ENCODE measurements at regions not wholly inside any gene's neighbourhood (a gene's known extent, or its start where the extent isn't known, plus 50 kb on each side); places are given as distances from the start of the nearest gene placed in this dataset.

DNA sequence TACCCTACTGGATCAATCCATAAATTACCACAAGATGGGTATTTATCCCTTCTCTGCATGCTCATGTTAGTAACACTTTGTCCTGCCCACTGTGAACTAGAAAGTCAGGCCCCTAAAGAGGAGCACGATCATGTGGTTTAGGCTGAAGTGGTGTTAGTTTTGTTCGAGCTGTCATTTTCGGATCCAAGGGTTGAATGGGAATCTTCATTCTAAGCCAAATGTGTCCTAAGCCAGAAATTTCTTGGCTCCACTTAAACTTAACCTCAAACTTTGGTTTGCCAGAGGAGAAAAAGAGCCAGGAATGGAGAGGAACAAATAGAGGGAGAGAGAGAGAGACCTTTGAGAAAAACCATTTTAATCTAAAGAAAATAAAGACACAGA lies 837.7 kb upstream of the ZNF608 start:
- H3K4me3 ChIP-seq: no peak overlapping the region
- H3K27me3 ChIP-seq: no peaks in the 10 kb centered on the region
- DNase-seq (ENCODE audit: extremely low spot score): no peak
- WGBS: 23% methylated on average over 3 of the region's 3 CpGs
- no peaks in the 10 kb centered on the region for H3K9me3 ChIP-seq
- TF ChIP-seq POLR2AphosphoS5 (IDR thresholded peaks at IDR 0.05) (peak; percentile 30 to 48), POLR2A (IDR thresholded peaks at IDR 0.05; ENCODE audit: low read depth) (no peak), EP300 (IDR thresholded peaks at IDR 0.05) (no peak)
- TF ChIP-seq, protein P1, sequence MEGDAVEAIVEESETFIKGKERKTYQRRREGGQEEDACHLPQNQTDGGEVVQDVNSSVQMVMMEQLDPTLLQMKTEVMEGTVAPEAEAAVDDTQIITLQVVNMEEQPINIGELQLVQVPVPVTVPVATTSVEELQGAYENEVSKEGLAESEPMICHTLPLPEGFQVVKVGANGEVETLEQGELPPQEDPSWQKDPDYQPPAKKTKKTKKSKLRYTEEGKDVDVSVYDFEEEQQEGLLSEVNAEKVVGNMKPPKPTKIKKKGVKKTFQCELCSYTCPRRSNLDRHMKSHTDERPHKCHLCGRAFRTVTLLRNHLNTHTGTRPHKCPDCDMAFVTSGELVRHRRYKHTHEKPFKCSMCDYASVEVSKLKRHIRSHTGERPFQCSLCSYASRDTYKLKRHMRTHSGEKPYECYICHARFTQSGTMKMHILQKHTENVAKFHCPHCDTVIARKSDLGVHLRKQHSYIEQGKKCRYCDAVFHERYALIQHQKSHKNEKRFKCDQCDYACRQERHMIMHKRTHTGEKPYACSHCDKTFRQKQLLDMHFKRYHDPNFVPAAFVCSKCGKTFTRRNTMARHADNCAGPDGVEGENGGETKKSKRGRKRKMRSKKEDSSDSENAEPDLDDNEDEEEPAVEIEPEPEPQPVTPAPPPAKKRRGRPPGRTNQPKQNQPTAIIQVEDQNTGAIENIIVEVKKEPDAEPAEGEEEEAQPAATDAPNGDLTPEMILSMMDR (IDR thresholded peaks at IDR 0.05): no peak
- intact Hi-C loops (cut with DNase I): loop anchor here (10.0 kb wide), 1 partner anchor 99 kb away; no protein-coding TSS in a partner anchor
- peaks cover 12 to 45% (median 39%) of the 10 kb centered on the region in 4 donors for H3K4me1 ChIP-seq
- H3K36me3 ChIP-seq: no peaks in the 10 kb centered on the region
- H3K27ac ChIP-seq (replicated peaks in 1 of 4): peak overlapping the region; percentile 58 to 71 (median 61)

DNA sequence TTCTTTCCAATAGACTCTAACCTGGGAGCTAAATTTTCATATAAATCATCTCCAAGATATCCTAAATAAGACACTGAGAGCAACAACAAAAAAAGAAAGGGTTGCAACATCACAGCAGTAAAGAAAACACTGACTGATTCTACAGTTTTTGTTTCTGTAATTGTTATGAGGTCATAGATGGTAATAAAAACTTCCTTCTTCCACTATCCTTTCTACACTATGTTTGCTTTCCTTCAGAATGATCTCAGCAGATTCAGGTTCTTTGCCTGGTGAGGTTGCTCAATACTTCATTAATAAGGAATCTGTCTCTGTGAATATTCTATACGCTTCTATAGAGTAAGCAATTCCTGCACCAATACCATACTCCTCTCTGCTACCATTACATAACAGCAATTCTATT lies 835.6 kb upstream of the GRAMD2B start:
- WGBS: 85% methylated on average over 1 of the region's 1 CpG
- Histone ChIP-seq H3K27me3 (no peaks in the 10 kb centered on the region), H3K36me3 (no peaks in the 10 kb centered on the region), H3K9me3 (no peaks in the 10 kb centered on the region), H3K4me3 (no peak overlapping the region), H3K4me1 (peaks cover 12 to 27% (median 23%) of the 10 kb centered on the region in 4 donors), H3K27ac (replicated peaks in 1 of 4) (no peak overlapping the region)
- DNase-seq (ENCODE audit: extremely low spot score): no peak
- intact Hi-C loops (cut with DNase I): loop anchor here (10.0 kb wide), 1 partner anchor 103 kb away; no protein-coding TSS in a partner anchor
- no peak for TF ChIP-seq EP300 (IDR thresholded peaks at IDR 0.05)
- no peak for TF ChIP-seq POLR2A (IDR thresholded peaks at IDR 0.05; ENCODE audit: low read depth)
- TF ChIP-seq, protein P1 (IDR thresholded peaks at IDR 0.05): no peak
- no peak for TF ChIP-seq POLR2AphosphoS5 (IDR thresholded peaks at IDR 0.05)

DNA sequence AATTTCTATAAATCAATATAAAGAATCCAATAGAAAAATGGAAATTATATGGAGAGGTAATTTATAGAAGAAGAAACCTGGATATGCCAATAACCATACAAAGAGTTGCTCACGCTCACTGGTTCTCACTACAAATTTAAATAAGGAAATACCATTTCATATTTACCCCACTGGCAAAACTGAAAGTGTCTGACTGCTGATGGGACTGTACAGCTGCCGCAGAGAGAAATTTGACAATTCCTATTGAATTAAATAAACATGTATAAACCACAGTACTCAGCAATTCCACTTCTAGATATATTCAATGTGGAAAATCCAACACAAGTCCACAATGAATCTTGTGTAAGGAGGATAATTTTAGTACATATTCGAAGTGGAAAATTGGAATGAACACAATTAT lies 830.4 kb upstream of the GRAMD2B start:
- TF ChIP-seq, protein P1 (IDR thresholded peaks at IDR 0.05): no peak
- TF ChIP-seq POLR2AphosphoS5 (IDR thresholded peaks at IDR 0.05) (no peak), POLR2A (IDR thresholded peaks at IDR 0.05; ENCODE audit: low read depth) (no peak), EP300 (IDR thresholded peaks at IDR 0.05) (no peak)
- H3K36me3 ChIP-seq: no peaks in the 10 kb centered on the region
- no peak overlapping the region for H3K4me3 ChIP-seq
- H3K9me3 ChIP-seq: no peaks in the 10 kb centered on the region
- 57% methylated on average over 3 of the region's 3 CpGs for WGBS
- H3K27me3 ChIP-seq: no peaks in the 10 kb centered on the region
- H3K27ac ChIP-seq (replicated peaks in 1 of 4): no peak overlapping the region
- DNase-seq (ENCODE audit: extremely low spot score): no peak
- intact Hi-C loops (cut with DNase I): no loop called here
- H3K4me1 ChIP-seq: peaks cover 0 to 5% (median 0%) of the 10 kb centered on the region in 4 donors

DNA sequence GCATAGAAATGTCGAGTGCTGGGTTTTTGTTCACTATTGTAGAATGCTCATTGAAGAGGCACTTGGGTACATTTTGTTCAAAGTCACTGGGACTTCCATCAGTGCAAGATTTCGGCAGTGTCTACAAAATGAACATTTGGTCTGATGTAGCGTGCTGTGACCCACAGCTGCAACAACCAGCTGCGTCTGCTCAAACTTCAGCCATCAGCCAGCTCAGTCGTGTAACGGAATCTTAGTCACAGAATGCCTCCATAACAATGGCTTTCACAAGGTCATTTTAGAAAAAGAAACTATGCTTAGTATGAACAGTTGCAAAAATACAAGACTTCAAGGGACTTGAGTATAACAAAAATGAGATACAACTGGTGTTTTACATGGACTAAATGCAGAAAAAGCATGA lies 828.1 kb upstream of the GRAMD2B start:
- no peaks in the 10 kb centered on the region for H3K9me3 ChIP-seq
- H3K27ac ChIP-seq (replicated peaks in 1 of 4): no peak overlapping the region
- H3K27me3 ChIP-seq: no peaks in the 10 kb centered on the region
- 46% methylated on average over 6 of the region's 6 CpGs for WGBS
- TF ChIP-seq POLR2AphosphoS5 (IDR thresholded peaks at IDR 0.05): peak; percentile 61 to 76
- TF ChIP-seq, protein P1 (IDR thresholded peaks at IDR 0.05): no peak
- TF ChIP-seq EP300 (IDR thresholded peaks at IDR 0.05): no peak
- no peak overlapping the region for H3K4me3 ChIP-seq
- intact Hi-C loops (cut with DNase I): no loop called here
- DNase-seq (ENCODE audit: extremely low spot score): no peak
- no peaks in the 10 kb centered on the region for H3K36me3 ChIP-seq
- peaks cover 0 to 5% (median 0%) of the 10 kb centered on the region in 4 donors for H3K4me1 ChIP-seq

DNA sequence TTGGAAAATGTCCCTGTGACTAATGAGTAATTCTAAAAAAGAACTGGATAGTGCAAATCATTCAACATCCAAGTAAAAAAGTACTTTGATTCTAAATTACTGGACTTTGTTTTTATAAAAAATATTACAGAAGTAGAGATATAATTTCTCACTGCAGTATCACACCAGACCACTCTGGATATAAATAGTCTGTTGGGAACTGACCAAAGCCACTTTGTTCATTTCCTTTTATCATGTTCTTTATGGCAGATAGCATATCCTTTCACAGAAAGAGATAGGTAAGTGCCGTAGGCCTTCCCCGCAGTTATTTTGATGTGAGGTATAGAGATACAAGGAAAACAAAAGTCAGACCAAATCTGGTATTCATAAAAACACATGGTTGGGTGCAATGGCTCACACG lies 827.4 kb upstream of the GRAMD2B start:
- no peaks in the 10 kb centered on the region for H3K27me3 ChIP-seq
- intact Hi-C loops (cut with DNase I): no loop called here
- no peak overlapping the region for H3K4me3 ChIP-seq
- H3K4me1 ChIP-seq: peaks cover 0 to 5% (median 0%) of the 10 kb centered on the region in 4 donors
- H3K27ac ChIP-seq (replicated peaks in 1 of 4): no peak overlapping the region
- no peak for DNase-seq (ENCODE audit: extremely low spot score)
- no peaks in the 10 kb centered on the region for H3K9me3 ChIP-seq
- TF ChIP-seq EP300 (IDR thresholded peaks at IDR 0.05) (no peak), POLR2A (IDR thresholded peaks at IDR 0.05; ENCODE audit: low read depth) (no peak), POLR2AphosphoS5 (IDR thresholded peaks at IDR 0.05) (no peak)
- TF ChIP-seq, protein P1 (IDR thresholded peaks at IDR 0.05): no peak
- 98% methylated on average over 3 of the region's 3 CpGs for WGBS
- no peaks in the 10 kb centered on the region for H3K36me3 ChIP-seq

Data from esophagus muscularis mucosa (tissue), 4 donors.